Activated CD4-positive, alpha-beta memory T cell treated with anti-CD3 and anti-CD28 coated beads for 36 hours (primary cell): ENCODE measurements at regions not wholly inside any gene's neighbourhood (a gene's known extent, or its start where the extent isn't known, plus 50 kb on each side); places are given as distances from the start of the nearest gene placed in this dataset.
"Not testable (repeated sequence)": the region's sequence is repeated elsewhere in the genome, so short reads cannot be mapped to it uniquely, and the experiment has no call there.

Experiments used
- CTCF ChIA-PET: fragments of 350-600 bp; sonication (Branson Sonifier 250); formaldehyde crosslinking; loops from one replicate; lab custom pipeline; 2021; ENCODE audit warnings: antibody characterized with exemption, inconsistent platforms; lab: Charles Lee
- POLR2A ChIA-PET: fragments of 350-600 bp; sonication (Branson Sonifier 250); formaldehyde crosslinking; loops from one replicate; lab custom pipeline; 2021; ENCODE audit warnings: antibody characterized with exemption; lab: Charles Lee
- DNase-seq: peaks from one replicate; pipeline ENCODE4 v3.0.0-alpha.2; 2020
- H3K27ac Mint-ChIP-seq: one replicate; pipeline ENCODE4 v1.8.0; 2021; ENCODE audit warnings: mixed read lengths
- H3K27me3 Mint-ChIP-seq: one replicate; pipeline ENCODE4 v1.8.0; 2021; ENCODE audit warnings: mixed read lengths
- H3K36me3 Mint-ChIP-seq: one replicate; pipeline ENCODE4 v1.8.0; 2021; ENCODE audit warnings: mixed read lengths
- H3K4me1 Mint-ChIP-seq: one replicate; pipeline ENCODE4 v1.8.0; 2021; ENCODE audit warnings: low read depth, mixed read lengths
- H3K4me3 Mint-ChIP-seq: one replicate; pipeline ENCODE4 v1.8.0; 2021; ENCODE audit warnings: mild to moderate bottlenecking, mixed read lengths
- H3K9me3 Mint-ChIP-seq: one replicate; pipeline ENCODE4 v1.8.0; 2021; ENCODE audit warnings: mixed read lengths
- intact Hi-C: fragments of 100-400 bp; cut with micrococcal nuclease; formaldehyde crosslinking; loops from one replicate; pipeline ENCODE4 v1.15.1; 2023

DNA sequence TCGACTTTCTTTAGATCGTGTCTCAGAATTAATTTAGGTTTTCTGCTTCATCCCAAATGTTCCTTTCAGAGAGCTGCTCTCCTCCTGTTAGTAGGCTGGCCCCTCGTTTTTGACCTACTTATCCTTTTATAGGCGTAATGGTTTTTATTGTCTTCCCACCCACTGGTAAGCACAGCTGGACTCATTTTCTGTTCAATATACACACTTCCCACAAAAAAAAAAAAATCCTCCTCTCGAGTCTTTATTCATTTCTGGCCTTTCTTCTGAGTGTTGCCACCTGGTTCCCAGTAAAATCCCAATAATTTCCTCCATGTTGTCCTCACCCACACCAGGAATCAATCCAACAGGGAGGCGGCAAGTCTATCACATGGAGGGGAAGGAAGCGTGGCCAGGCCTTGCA lies 970.2 kb upstream of the CELF2 start:
- DNase-seq: no peak
- Mint-ChIP-seq H3K36me3 (no peaks in the 10 kb centered on the region), H3K4me3 (no peak overlapping the region), H3K4me1 (no peaks in the 10 kb centered on the region), H3K27me3 (peaks cover 4% of the 10 kb centered on the region), H3K9me3 (no peaks in the 10 kb centered on the region), H3K27ac (no peak overlapping the region)
- CTCF ChIA-PET: no interaction called here
- POLR2A ChIA-PET: no interaction called here
- intact Hi-C loops: no loop called here

DNA sequence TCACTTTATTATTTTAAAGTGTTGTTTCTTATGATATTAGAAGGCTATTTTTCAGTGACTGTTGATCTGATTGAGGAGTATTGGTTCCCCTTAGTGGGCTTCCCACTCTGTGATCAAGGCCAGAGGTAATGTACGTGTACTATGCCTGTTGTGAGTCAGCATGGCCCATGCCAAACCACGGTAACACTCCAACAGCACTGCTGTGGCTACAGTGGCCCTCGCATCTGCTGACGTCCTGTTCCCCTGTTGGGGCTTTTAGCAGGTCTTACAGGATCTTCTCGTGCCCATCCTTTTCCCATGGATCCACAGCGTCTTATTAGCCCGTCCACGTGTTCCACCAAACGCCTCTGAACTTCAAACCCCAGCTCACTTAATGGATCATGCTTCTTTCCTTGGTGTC lies 964.6 kb upstream of the CELF2 start:
- H3K27ac Mint-ChIP-seq: no peak overlapping the region
- H3K27me3 Mint-ChIP-seq: peaks cover 7% of the 10 kb centered on the region
- no peak overlapping the region for H3K4me3 Mint-ChIP-seq
- H3K4me1 Mint-ChIP-seq: no peaks in the 10 kb centered on the region
- ChIA-PET CTCF (no interaction called here), POLR2A (no interaction called here)
- DNase-seq: no peak
- intact Hi-C loops: no loop called here
- H3K9me3 Mint-ChIP-seq: no peaks in the 10 kb centered on the region
- H3K36me3 Mint-ChIP-seq: no peaks in the 10 kb centered on the region

DNA sequence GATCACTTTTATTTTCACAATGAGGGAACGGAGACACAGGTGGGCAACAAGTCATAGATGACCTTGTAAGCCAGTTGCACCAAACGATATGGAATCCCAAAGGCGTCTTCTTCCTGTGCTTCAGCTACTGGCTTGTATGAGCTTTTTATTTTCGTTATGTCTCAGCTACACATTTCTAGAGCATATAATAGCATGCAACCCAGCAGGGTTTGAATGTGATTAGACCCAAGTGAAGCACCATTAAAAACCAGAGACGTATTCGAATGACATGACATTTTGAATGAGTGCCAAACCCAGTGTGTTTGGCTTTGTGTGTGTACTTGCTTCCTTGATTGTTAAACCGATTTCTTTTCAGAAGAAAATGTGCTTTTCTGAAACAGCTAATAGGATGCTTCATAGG lies 963.2 kb upstream of the CELF2 start:
- no peak overlapping the region for H3K27ac Mint-ChIP-seq
- CTCF ChIA-PET: no interaction called here
- peaks cover 10% of the 10 kb centered on the region for H3K27me3 Mint-ChIP-seq
- POLR2A ChIA-PET: no interaction called here
- no peak overlapping the region for H3K4me3 Mint-ChIP-seq
- no peaks in the 10 kb centered on the region for H3K4me1 Mint-ChIP-seq
- DNase-seq: no peak
- no peaks in the 10 kb centered on the region for H3K9me3 Mint-ChIP-seq
- intact Hi-C loops: no loop called here
- no peaks in the 10 kb centered on the region for H3K36me3 Mint-ChIP-seq

DNA sequence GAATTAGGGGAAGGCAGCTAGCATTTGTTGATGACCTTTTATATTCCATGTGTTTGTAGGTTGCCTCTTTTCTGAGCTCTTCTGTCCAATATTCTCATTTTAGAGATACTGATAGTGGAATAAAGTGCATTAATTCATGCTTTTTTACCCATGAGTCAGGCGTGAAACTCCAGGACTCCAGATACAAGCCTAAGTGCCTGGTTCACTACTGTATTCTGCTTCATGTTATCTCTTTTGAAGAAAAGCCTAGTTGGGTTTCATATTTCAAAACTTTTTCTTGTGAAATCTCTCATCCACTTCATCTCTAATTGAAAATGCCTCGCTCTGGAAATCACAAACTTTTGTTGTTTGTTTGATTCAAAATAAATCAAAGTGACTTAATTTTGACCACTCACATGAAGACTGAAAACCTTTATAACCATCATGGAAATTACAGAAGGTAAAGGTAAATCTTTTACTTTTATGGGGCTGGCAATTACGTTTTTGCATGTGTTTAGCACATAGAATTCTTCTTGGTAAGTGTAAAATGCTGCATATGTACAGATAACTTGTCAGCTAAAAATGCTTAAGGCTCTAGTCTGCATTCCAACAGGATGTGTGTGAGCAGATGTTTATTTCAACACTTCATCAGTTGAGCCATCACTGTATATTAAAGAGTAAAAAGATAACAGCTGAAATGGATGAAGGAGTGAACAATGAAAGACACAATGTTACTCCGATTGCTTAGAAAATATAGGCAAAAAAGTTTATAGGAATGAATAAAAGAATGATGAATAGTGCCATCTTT lies 961.8 kb upstream of the CELF2 start:
- no peaks in the 10 kb centered on the region for H3K36me3 Mint-ChIP-seq

DNA sequence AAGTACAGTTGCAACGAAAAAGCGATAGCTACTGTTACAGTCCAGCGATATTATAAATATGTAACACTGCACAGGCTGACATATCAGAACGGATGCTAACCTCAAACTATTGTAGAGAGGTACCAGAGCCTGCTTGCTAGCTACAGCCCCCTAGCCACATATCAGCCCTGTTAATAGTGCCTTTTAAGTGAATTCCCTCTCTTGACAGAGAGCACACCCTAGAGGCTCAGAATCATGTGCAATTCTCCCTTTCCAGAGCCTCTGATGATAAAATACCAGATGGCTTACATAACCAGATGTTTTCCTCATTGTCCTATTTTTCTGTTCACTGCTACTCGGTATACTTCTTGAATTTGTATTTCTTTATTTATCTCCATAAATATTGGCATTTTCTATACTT lies 960.7 kb upstream of the CELF2 start:
- POLR2A ChIA-PET: no interaction called here
- H3K4me3 Mint-ChIP-seq: no peak overlapping the region
- CTCF ChIA-PET: no interaction called here
- H3K27me3 Mint-ChIP-seq: peaks cover 8% of the 10 kb centered on the region
- DNase-seq: no peak
- H3K36me3 Mint-ChIP-seq: no peaks in the 10 kb centered on the region
- no peak overlapping the region for H3K27ac Mint-ChIP-seq
- intact Hi-C loops: no loop called here
- peaks cover 3% of the 10 kb centered on the region for H3K9me3 Mint-ChIP-seq
- no peaks in the 10 kb centered on the region for H3K4me1 Mint-ChIP-seq

More for the DNA sequence above, 961.8 kb upstream of the CELF2 start:
- no peaks in the 10 kb centered on the region for H3K9me3 Mint-ChIP-seq
- DNase-seq: no peak
- CTCF ChIA-PET: no interaction called here
- H3K27me3 Mint-ChIP-seq: peaks cover 10% of the 10 kb centered on the region
- no peak overlapping the region for H3K27ac Mint-ChIP-seq
- POLR2A ChIA-PET: no interaction called here
- H3K4me3 Mint-ChIP-seq: no peak overlapping the region
- no peaks in the 10 kb centered on the region for H3K4me1 Mint-ChIP-seq
- intact Hi-C loops: no loop called here

DNA sequence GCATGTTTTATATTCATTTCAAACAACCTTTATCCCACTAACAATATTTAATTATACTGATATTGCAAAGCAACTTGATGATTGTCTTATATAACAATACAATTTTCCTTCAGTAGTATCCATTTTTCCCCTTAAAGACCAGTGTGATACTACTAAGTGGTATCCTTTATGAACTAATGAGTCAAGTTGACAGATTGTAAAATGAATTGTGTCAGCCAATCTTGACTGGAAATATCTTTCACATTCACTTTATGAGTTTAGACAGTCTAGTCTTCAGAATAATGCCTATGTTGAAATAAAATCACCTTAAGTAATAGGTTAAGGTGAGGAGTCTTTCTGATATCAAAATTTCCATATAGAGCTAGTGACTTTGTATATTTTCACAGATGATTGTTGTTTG lies 950.0 kb upstream of the CELF2 start:
- Mint-ChIP-seq H3K4me3 (no peak overlapping the region), H3K4me1 (no peaks in the 10 kb centered on the region), H3K36me3 (no peaks in the 10 kb centered on the region), H3K27ac (no peak overlapping the region), H3K9me3 (no peaks in the 10 kb centered on the region), H3K27me3 (peaks cover 3% of the 10 kb centered on the region)
- ChIA-PET POLR2A (no interaction called here), CTCF (no interaction called here)
- DNase-seq: no peak
- intact Hi-C loops: no loop called here

DNA sequence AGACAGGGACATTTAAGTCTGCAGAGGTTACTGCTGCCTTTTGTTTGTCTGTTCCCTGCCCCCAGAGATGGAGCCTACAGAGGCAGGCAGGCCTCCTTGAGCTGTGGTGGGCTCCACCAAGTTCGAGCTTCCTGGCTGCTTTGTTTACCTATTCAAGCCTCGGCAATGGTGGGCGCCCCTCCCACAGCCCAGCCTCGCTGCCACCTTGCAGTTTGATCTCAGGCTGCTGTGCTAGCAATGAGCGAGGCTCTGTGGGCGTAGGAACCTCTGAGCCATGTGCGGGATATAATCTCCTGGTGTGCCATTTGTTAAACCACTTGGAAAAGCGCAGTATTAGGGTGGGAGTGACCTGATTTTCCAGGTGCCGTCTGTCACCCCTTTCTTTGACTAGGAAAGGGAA lies 942.8 kb upstream of the CELF2 start:
- H3K27ac Mint-ChIP-seq, H3K36me3 Mint-ChIP-seq, POLR2A ChIA-PET, H3K4me1 Mint-ChIP-seq, H3K9me3 Mint-ChIP-seq, DNase-seq, CTCF ChIA-PET, H3K4me3 Mint-ChIP-seq, H3K27me3 Mint-ChIP-seq, intact Hi-C loops: not testable (repeated sequence)

DNA sequence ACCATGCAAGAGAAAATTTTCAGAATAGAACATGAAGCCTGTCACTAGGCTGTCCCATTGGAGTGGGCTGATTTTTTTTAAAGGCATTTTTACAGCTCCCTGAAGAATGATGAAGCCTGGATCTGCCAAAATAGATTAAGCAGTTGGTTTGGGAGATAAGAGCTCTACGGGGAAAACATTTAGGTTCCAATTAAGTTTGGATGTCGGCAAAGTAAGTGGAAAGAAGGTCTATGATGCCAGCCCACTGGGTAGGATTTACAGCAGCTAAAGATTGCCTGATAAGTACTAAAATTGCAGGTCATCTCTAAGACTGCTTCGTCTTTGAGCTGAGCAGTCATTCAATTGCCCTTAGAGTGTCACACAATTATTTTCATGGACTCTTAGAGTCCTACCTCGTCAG lies 939.2 kb upstream of the CELF2 start:
- no peaks in the 10 kb centered on the region for H3K9me3 Mint-ChIP-seq
- H3K36me3 Mint-ChIP-seq: no peaks in the 10 kb centered on the region
- no peak overlapping the region for H3K27ac Mint-ChIP-seq
- DNase-seq: no peak
- ChIA-PET POLR2A (no interaction called here), CTCF (no interaction called here)
- peaks cover 5% of the 10 kb centered on the region for H3K27me3 Mint-ChIP-seq
- H3K4me1 Mint-ChIP-seq: no peaks in the 10 kb centered on the region
- intact Hi-C loops: no loop called here
- no peak overlapping the region for H3K4me3 Mint-ChIP-seq

DNA sequence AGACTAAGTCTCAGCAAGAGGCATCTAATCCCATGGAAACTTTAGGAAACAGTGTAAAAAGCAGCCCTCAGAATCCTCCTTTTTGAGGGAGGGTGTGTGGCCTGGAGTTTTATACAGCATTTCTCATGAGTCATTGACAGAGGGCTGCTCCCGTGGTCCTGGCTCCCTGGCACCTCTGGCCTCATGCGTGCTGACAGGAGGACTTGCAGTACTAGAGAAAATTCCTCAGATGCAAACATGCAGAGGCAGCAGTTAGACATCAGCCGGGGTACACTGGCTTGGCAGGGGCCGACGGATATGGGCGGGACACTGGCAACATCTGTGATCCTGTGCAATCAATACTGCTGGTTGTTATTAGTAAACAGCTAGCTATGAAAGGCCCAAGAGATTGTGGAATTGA lies 925.1 kb upstream of the CELF2 start:
- Mint-ChIP-seq H3K27ac (no peak overlapping the region), H3K4me1 (no peaks in the 10 kb centered on the region), H3K4me3 (no peak overlapping the region), H3K27me3 (no peaks in the 10 kb centered on the region), H3K36me3 (no peaks in the 10 kb centered on the region), H3K9me3 (no peaks in the 10 kb centered on the region)
- DNase-seq: no peak
- intact Hi-C loops: no loop called here
- CTCF ChIA-PET: no interaction called here
- POLR2A ChIA-PET: no interaction called here

DNA sequence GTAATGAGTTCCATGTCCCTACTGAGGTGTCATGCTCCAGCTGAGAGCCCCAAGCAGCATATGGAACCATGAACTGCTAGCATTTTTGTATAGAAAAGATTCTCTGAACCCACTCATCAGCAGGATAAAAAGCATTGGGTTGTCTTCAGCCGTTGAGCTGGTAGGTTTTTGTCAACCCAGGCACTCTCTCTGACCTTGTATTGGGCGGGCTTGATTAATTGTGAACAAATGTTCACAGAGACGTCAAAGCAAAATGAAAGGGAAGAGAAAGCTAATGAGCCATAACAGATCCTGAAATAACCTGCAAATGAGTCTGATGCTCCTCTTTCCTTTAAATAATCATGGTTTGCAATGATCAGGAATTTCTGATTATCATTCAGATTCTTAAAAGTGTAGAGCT lies 924.7 kb upstream of the CELF2 start:
- intact Hi-C loops: no loop called here
- H3K9me3 Mint-ChIP-seq: no peaks in the 10 kb centered on the region
- H3K36me3 Mint-ChIP-seq: no peaks in the 10 kb centered on the region
- no peaks in the 10 kb centered on the region for H3K4me1 Mint-ChIP-seq
- POLR2A ChIA-PET: no interaction called here
- no peak for DNase-seq
- CTCF ChIA-PET: no interaction called here
- H3K4me3 Mint-ChIP-seq: no peak overlapping the region
- no peaks in the 10 kb centered on the region for H3K27me3 Mint-ChIP-seq
- H3K27ac Mint-ChIP-seq: no peak overlapping the region

DNA sequence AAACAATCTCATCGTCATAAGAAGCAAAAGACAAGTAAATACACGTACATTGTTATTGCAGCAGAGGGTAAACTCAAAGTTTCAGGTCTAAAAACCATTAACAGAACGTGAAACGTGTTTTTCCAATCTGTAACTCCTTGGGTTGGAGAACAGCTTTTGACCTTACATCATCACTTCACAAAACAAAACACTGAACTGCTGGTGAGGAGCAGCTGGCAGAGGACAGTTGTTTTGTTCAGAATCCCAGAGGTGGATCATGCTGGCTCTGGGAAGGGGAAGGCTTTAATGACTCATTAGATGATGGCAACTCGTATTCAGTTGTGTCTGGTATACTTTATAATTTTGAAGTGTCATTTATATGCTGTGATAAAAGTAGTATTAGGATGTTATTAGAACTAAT lies 923.0 kb upstream of the CELF2 start:
- POLR2A ChIA-PET: no interaction called here
- no peaks in the 10 kb centered on the region for H3K9me3 Mint-ChIP-seq
- CTCF ChIA-PET: no interaction called here
- no peaks in the 10 kb centered on the region for H3K4me1 Mint-ChIP-seq
- H3K4me3 Mint-ChIP-seq: no peak overlapping the region
- no peaks in the 10 kb centered on the region for H3K36me3 Mint-ChIP-seq
- no peak for DNase-seq
- intact Hi-C loops: no loop called here
- H3K27me3 Mint-ChIP-seq: no peaks in the 10 kb centered on the region
- no peak overlapping the region for H3K27ac Mint-ChIP-seq

DNA sequence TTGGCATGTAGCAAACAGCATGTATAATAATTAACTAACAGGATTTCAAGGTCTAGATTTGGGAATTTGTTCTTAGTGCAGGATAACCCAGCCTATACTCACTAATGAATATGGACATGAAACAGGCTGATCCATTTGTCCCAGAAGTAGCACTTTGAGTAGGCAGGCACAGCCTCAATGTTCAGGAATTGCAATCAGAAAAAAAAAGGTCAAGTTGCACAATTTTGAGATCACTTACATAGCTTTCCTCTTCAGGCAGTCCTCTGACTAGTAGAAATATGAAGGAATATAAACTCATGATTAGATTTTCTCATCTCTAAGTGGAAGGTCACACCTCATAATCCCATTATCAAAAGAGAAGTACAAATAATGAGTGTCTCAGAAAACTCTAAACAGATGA lies 921.4 kb upstream of the CELF2 start:
- POLR2A ChIA-PET: no interaction called here
- no peak overlapping the region for H3K27ac Mint-ChIP-seq
- DNase-seq: no peak
- H3K36me3 Mint-ChIP-seq: no peaks in the 10 kb centered on the region
- CTCF ChIA-PET: no interaction called here
- no peaks in the 10 kb centered on the region for H3K27me3 Mint-ChIP-seq
- no peaks in the 10 kb centered on the region for H3K4me1 Mint-ChIP-seq
- intact Hi-C loops: no loop called here
- H3K4me3 Mint-ChIP-seq: no peak overlapping the region
- no peaks in the 10 kb centered on the region for H3K9me3 Mint-ChIP-seq

DNA sequence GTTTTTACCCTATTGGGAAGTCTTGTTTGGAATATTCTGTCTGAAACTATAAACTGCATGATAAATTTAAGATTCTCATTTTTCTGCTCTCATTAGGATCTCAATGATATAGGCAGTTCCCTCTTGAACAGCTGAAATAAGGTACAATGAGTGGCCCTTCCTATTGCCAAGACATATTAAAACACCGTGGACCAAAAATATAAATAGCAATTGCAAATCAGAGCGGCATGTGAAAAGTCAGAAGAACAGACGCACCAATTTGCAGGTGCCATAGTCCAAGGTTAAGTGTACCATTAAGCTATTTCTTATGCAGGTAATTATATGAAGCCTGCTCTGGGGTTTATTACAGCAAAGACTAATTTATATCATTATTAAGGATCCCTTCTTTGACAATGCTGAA lies 920.8 kb upstream of the CELF2 start:
- no peak overlapping the region for H3K27ac Mint-ChIP-seq
- no peak for DNase-seq
- H3K27me3 Mint-ChIP-seq: no peaks in the 10 kb centered on the region
- H3K4me3 Mint-ChIP-seq: no peak overlapping the region
- intact Hi-C loops: no loop called here
- no peaks in the 10 kb centered on the region for H3K4me1 Mint-ChIP-seq
- ChIA-PET POLR2A (no interaction called here), CTCF (no interaction called here)
- no peaks in the 10 kb centered on the region for H3K9me3 Mint-ChIP-seq
- H3K36me3 Mint-ChIP-seq: no peaks in the 10 kb centered on the region
